ENCODE measurements at regions not wholly inside any gene's neighbourhood (a gene's known extent, or its start where the extent isn't known, plus 50 kb on each side); places are given as distances from the start of the nearest gene placed in this dataset.

DNA sequence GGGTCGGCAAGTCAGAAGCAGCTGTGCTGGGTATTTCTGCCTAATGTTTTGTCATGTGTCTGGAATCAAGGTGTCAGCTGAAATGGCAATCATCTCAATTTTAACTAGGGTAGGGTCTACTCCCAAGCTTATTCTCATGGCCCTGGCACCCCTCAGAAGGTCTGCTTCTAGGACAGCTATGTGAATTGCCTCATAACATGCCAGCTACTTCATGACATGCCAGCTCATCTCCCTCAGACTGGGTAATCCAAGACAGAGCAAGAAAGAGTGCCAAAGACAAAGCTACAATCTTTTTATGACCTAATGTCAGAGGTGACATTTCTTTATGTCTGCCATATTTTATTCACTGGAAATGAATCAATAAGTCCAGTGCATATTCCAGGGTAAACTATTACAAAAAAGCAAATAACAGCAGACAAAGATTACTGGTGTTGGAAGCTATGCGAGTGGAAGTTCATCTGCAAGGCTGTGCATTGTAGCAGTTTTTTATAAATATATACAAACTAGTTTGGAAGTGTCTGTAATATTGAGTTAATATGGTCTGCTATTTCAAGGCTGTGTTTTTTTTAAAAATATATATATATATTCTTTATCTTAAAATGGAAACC lies 153.3 kb downstream of the FSIP2 start:
- Mint-ChIP-seq H3K4me1 (peaks cover 3% of the 10 kb centered on the region; the same call in 1 of the 2 replicates), H3K4me3 (no peak overlapping the region)
- ATAC-seq = no peak

DNA sequence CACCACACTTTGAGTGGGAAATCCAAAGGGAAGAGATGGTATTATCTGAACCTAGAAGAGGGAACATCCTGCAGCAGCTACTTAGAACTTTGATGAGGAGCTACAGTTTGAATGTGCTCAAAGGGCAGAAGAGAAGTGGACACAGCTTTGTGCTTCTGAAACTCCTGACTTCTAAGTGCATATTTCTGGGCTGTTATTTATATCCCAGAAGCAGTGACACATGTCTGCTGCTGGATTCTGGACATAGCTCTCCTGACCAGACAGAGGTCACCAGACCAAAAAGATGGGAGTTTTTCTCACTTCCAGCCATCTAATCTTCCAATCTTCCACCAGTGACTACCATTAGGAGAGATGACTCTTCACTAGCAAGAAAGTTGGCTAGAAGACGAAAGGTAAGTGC lies 153.9 kb downstream of the FSIP2 start:
- POLR2A ChIA-PET = no interaction called here
- CTCF ChIA-PET = no interaction called here
- Mint-ChIP-seq H3K27ac (0 out of 2 replicates have a peak overlapping the region, but pooled peaks have one; percentile 36), H3K36me3 (no peaks in the 10 kb centered on the region), H3K4me3 (no peak overlapping the region), H3K9me3 (no peaks in the 10 kb centered on the region), H3K27me3 (ENCODE audit: low read depth) (no peaks in the 10 kb centered on the region), H3K4me1 (peaks cover 3% of the 10 kb centered on the region; the same call in 1 of the 2 replicates)
- no peak for DNase-seq (ENCODE audit: low spot score)
- TF ChIP-seq NR1H2 (CRISPR knock-in tag; IDR thresholded peaks at IDR 0.05) = no peak
- TF ChIP-seq HMGA2 (CRISPR knock-in tag; IDR thresholded peaks at IDR 0.05) = no peak
- TF ChIP-seq GTF2I (CRISPR knock-in tag; conservative IDR thresholded peaks at IDR 0.05) = no peak
- no peak for TF ChIP-seq TEAD1 (CRISPR knock-in tag; IDR thresholded peaks at IDR 0.05)
- TF ChIP-seq, protein P1, sequence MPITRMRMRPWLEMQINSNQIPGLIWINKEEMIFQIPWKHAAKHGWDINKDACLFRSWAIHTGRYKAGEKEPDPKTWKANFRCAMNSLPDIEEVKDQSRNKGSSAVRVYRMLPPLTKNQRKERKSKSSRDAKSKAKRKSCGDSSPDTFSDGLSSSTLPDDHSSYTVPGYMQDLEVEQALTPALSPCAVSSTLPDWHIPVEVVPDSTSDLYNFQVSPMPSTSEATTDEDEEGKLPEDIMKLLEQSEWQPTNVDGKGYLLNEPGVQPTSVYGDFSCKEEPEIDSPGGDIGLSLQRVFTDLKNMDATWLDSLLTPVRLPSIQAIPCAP (CRISPR knock-in tag; IDR thresholded peaks at IDR 0.05) = no peak
- TF ChIP-seq, protein P2, sequence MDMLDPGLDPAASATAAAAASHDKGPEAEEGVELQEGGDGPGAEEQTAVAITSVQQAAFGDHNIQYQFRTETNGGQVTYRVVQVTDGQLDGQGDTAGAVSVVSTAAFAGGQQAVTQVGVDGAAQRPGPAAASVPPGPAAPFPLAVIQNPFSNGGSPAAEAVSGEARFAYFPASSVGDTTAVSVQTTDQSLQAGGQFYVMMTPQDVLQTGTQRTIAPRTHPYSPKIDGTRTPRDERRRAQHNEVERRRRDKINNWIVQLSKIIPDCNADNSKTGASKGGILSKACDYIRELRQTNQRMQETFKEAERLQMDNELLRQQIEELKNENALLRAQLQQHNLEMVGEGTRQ (CRISPR knock-in tag; IDR thresholded peaks at IDR 0.05) = no peak
- TF ChIP-seq, protein P3, sequence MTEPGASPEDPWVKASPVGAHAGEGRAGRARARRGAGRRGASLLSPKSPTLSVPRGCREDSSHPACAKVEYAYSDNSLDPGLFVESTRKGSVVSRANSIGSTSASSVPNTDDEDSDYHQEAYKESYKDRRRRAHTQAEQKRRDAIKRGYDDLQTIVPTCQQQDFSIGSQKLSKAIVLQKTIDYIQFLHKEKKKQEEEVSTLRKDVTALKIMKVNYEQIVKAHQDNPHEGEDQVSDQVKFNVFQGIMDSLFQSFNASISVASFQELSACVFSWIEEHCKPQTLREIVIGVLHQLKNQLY (CRISPR knock-in tag; IDR thresholded peaks at IDR 0.05) = no peak
- no peak for TF ChIP-seq ELF4 (CRISPR knock-in tag; IDR thresholded peaks at IDR 0.05; ENCODE audit: low read depth)
- TF ChIP-seq ZNF263 (CRISPR knock-in tag; IDR thresholded peaks at IDR 0.05; ENCODE audit: low read depth) = no peak
- TF ChIP-seq, protein P4, sequence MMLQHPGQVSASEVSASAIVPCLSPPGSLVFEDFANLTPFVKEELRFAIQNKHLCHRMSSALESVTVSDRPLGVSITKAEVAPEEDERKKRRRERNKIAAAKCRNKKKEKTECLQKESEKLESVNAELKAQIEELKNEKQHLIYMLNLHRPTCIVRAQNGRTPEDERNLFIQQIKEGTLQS (CRISPR knock-in tag; conservative IDR thresholded peaks at IDR 0.05) = no peak
- no peak for TF ChIP-seq CBFB (CRISPR knock-in tag; IDR thresholded peaks at IDR 0.05; ENCODE audit: low read depth)
- no peak for TF ChIP-seq ZNF232 (CRISPR knock-in tag; IDR thresholded peaks at IDR 0.05)
- no peak for TF ChIP-seq TEAD4 (CRISPR knock-in tag; IDR thresholded peaks at IDR 0.05)
- TF ChIP-seq SMAD3 (CRISPR knock-in tag; IDR thresholded peaks at IDR 0.05; ENCODE audit: borderline replicate concordance) = no peak
- TF ChIP-seq, protein P5, sequence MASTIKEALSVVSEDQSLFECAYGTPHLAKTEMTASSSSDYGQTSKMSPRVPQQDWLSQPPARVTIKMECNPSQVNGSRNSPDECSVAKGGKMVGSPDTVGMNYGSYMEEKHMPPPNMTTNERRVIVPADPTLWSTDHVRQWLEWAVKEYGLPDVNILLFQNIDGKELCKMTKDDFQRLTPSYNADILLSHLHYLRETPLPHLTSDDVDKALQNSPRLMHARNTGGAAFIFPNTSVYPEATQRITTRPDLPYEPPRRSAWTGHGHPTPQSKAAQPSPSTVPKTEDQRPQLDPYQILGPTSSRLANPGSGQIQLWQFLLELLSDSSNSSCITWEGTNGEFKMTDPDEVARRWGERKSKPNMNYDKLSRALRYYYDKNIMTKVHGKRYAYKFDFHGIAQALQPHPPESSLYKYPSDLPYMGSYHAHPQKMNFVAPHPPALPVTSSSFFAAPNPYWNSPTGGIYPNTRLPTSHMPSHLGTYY (CRISPR knock-in tag; IDR thresholded peaks at IDR 0.05) = no peak
- TF ChIP-seq ZNF317 (CRISPR knock-in tag; IDR thresholded peaks at IDR 0.05; ENCODE audit: borderline replicate concordance, low read depth) = no peak
- TF ChIP-seq ZNF138 (CRISPR knock-in tag; conservative IDR thresholded peaks at IDR 0.05) = no peak
- no peak for TF ChIP-seq SOX15 (CRISPR knock-in tag; IDR thresholded peaks at IDR 0.05)
- TF ChIP-seq, protein P6, sequence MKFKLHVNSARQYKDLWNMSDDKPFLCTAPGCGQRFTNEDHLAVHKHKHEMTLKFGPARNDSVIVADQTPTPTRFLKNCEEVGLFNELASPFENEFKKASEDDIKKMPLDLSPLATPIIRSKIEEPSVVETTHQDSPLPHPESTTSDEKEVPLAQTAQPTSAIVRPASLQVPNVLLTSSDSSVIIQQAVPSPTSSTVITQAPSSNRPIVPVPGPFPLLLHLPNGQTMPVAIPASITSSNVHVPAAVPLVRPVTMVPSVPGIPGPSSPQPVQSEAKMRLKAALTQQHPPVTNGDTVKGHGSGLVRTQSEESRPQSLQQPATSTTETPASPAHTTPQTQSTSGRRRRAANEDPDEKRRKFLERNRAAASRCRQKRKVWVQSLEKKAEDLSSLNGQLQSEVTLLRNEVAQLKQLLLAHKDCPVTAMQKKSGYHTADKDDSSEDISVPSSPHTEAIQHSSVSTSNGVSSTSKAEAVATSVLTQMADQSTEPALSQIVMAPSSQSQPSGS (CRISPR knock-in tag; IDR thresholded peaks at IDR 0.05; ENCODE audit: borderline replicate concordance, low read depth) = no peak
- ATAC-seq = no peak

More for the DNA sequence above, 153.3 kb downstream of the FSIP2 start:
- CTCF ChIA-PET = interaction anchor here (1.4 kb wide), 1 partner anchor 153 kb away, joined by 3 read pairs; no protein-coding TSS in a partner anchor
- Mint-ChIP-seq H3K27ac (no peak overlapping the region), H3K36me3 (no peaks in the 10 kb centered on the region), H3K27me3 (ENCODE audit: low read depth) (no peaks in the 10 kb centered on the region), H3K9me3 (no peaks in the 10 kb centered on the region)
- POLR2A ChIA-PET = no interaction called here
- TF ChIP-seq ZNF396 (CRISPR knock-in tag; IDR thresholded peaks at IDR 0.05; ENCODE audit: borderline replicate concordance) (no peak), KAT7 (CRISPR knock-in tag; IDR thresholded peaks at IDR 0.05; ENCODE audit: borderline replicate concordance) (no peak), TCF7 (CRISPR knock-in tag; IDR thresholded peaks at IDR 0.05; ENCODE audit: low read depth) (no peak), NR2C2 (CRISPR knock-in tag; IDR thresholded peaks at IDR 0.05) (no peak), MXD4 (CRISPR knock-in tag; IDR thresholded peaks at IDR 0.05; ENCODE audit: borderline replicate concordance) (no peak), ZBTB21 (CRISPR knock-in tag; IDR thresholded peaks at IDR 0.05; ENCODE audit: borderline replicate concordance) (no peak), TEAD4 (CRISPR knock-in tag; IDR thresholded peaks at IDR 0.05) (no peak)
- TF ChIP-seq, protein P7, sequence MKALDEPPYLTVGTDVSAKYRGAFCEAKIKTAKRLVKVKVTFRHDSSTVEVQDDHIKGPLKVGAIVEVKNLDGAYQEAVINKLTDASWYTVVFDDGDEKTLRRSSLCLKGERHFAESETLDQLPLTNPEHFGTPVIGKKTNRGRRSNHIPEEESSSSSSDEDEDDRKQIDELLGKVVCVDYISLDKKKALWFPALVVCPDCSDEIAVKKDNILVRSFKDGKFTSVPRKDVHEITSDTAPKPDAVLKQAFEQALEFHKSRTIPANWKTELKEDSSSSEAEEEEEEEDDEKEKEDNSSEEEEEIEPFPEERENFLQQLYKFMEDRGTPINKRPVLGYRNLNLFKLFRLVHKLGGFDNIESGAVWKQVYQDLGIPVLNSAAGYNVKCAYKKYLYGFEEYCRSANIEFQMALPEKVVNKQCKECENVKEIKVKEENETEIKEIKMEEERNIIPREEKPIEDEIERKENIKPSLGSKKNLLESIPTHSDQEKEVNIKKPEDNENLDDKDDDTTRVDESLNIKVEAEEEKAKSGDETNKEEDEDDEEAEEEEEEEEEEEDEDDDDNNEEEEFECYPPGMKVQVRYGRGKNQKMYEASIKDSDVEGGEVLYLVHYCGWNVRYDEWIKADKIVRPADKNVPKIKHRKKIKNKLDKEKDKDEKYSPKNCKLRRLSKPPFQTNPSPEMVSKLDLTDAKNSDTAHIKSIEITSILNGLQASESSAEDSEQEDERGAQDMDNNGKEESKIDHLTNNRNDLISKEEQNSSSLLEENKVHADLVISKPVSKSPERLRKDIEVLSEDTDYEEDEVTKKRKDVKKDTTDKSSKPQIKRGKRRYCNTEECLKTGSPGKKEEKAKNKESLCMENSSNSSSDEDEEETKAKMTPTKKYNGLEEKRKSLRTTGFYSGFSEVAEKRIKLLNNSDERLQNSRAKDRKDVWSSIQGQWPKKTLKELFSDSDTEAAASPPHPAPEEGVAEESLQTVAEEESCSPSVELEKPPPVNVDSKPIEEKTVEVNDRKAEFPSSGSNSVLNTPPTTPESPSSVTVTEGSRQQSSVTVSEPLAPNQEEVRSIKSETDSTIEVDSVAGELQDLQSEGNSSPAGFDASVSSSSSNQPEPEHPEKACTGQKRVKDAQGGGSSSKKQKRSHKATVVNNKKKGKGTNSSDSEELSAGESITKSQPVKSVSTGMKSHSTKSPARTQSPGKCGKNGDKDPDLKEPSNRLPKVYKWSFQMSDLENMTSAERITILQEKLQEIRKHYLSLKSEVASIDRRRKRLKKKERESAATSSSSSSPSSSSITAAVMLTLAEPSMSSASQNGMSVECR (CRISPR knock-in tag; IDR thresholded peaks at IDR 0.05; ENCODE audit: borderline replicate concordance) = no peak
- no peak for DNase-seq (ENCODE audit: low spot score)

All from WTC11 (cell line).